ENCODE measurements at regions not wholly inside any gene's neighbourhood (a gene's known extent, or its start where the extent isn't known, plus 50 kb on each side); places are given as distances from the start of the nearest gene placed in this dataset.

- POLR2A ChIA-PET, result interaction anchor here (1.6 kb wide), 1 partner anchor 11 kb away, joined by 3 read pairs; no protein-coding TSS in a partner anchor
- RAD21 ChIA-PET (ENCODE audit: unreplicated experiment), result interaction anchor here (0.7 to 3.4 kb wide), 36 partner anchors 8 to 1269 kb away, joined by 3 to 24 read pairs (median 4); no protein-coding TSS in a partner anchor
- H3K27me3 ChIP-seq (replicated peaks in 1 of 2; ENCODE audit: control insufficient read depth in 2 of 2, insufficient read depth in 2 of 2, low read length in 1 of 2), result no peaks in the 10 kb centered on the region
- no peak for FAIRE-seq
- 10% methylated on average over 4 of the region's 4 CpGs for WGBS (ENCODE audit: insufficient coverage, insufficient replicate concordance, low lambda C conversion rate, missing lambda C conversion rate)
- DNase-seq (ENCODE audit: low read depth, low spot score), result no peak
- H3K36me3 ChIP-seq (ENCODE audit: control insufficient read depth in 2 of 2, insufficient read depth in 2 of 2, low read length in 1 of 2), result no peaks in the 10 kb centered on the region
- H3K4me1 ChIP-seq (ENCODE audit: control insufficient read depth, insufficient read depth, low read length), result no peaks in the 10 kb centered on the region
- H3K4me3 ChIP-seq, result no peak overlapping the region
- in situ Hi-C loops (cut with MboI) (no loop called here), intact Hi-C loops (cut with micrococcal nuclease; ENCODE audit: unreplicated experiment) (loop anchor here (10.0 kb wide), 1 partner anchor 541 kb away; no protein-coding TSS in a partner anchor)
- no peaks in the 10 kb centered on the region for H4K20me1 ChIP-seq (ENCODE audit: control insufficient read depth, insufficient read depth)
- H2AFZ ChIP-seq (ENCODE audit: control insufficient read depth, low read depth, low read length), result no peak overlapping the region
- no TSS peak for BruUV-seq (replicated peaks)
- H3K79me2 ChIP-seq (ENCODE audit: control insufficient read depth, insufficient read depth, low read length), result no peaks in the 10 kb centered on the region
- no peak overlapping the region for H3K9ac ChIP-seq (ENCODE audit: control insufficient read depth, insufficient read depth, low read length)
- no peaks in the 10 kb centered on the region for H3K9me3 ChIP-seq (replicated peaks; ENCODE audit: control insufficient read depth, insufficient read depth, low read length)
- ATAC-seq, result peak; percentile 35; the same call in 2 of the 3 replicates
- H3K4me2 ChIP-seq (ENCODE audit: control insufficient read depth, insufficient read depth), result no peak overlapping the region
- no peak overlapping the region for H3K27ac ChIP-seq (ENCODE audit: control insufficient read depth, insufficient read depth)
- CTCF ChIA-PET, result interaction anchor here (0.6 to 2.9 kb wide), 48 partner anchors 11 to 1291 kb away, joined by 3 to 36 read pairs (median 3); no protein-coding TSS in a partner anchor
- SMC1A ChIA-PET (ENCODE audit: uncharacterized antibody, unreplicated experiment), result interaction anchor here (0.7 to 4.4 kb wide), 47 partner anchors 8 to 1136 kb away, joined by 3 to 41 read pairs (median 3); no protein-coding TSS in a partner anchor
- TF ChIP-seq HDAC6 (IDR thresholded peaks at IDR 0.05; ENCODE audit: unreplicated experiment) (no peak), HDGF (IDR thresholded peaks at IDR 0.05) (no peak), NFIC (IDR thresholded peaks at IDR 0.05; ENCODE audit: low read depth, low read length) (no peak), SRF (IDR thresholded peaks at IDR 0.05; ENCODE audit: low read depth in 2 of 2, low read length in 2 of 2) (no peak), CEBPB (IDR thresholded peaks at IDR 0.05; ENCODE audit: borderline replicate concordance in 1 of 2, low read depth in 2 of 2, low read length in 2 of 2) (no peak), RAD21 (IDR thresholded peaks at IDR 0.05; ENCODE audit: insufficient read depth, low read depth, low read length) (no peak), RB1 (IDR thresholded peaks at IDR 0.05; ENCODE audit: borderline replicate concordance) (no peak), SMC3 (IDR thresholded peaks at IDR 0.05; ENCODE audit: borderline replicate concordance, low read length) (no peak), FOXM1 (IDR thresholded peaks at IDR 0.05; ENCODE audit: low read depth, low read length) (no peak), GATAD2B (conservative IDR thresholded peaks at IDR 0.05; ENCODE audit: low read depth) (no peak), RFX5 (IDR thresholded peaks at IDR 0.05; ENCODE audit: low read depth, low read length) (no peak), IKZF1 (conservative IDR thresholded peaks at IDR 0.05) (no peak), REST (IDR thresholded peaks at IDR 0.05; ENCODE audit: low read depth, low read length) (no peak), NFXL1 (IDR thresholded peaks at IDR 0.05; ENCODE audit: borderline replicate concordance) (no peak), NBN (IDR thresholded peaks at IDR 0.05) (no peak), EGR1 (IDR thresholded peaks at IDR 0.05; ENCODE audit: borderline replicate concordance in 1 of 2, low read depth in 2 of 2, low read length in 2 of 2) (no peak), FOXK2 (IDR thresholded peaks at IDR 0.05) (no peak)
- TF ChIP-seq, protein P1, sequence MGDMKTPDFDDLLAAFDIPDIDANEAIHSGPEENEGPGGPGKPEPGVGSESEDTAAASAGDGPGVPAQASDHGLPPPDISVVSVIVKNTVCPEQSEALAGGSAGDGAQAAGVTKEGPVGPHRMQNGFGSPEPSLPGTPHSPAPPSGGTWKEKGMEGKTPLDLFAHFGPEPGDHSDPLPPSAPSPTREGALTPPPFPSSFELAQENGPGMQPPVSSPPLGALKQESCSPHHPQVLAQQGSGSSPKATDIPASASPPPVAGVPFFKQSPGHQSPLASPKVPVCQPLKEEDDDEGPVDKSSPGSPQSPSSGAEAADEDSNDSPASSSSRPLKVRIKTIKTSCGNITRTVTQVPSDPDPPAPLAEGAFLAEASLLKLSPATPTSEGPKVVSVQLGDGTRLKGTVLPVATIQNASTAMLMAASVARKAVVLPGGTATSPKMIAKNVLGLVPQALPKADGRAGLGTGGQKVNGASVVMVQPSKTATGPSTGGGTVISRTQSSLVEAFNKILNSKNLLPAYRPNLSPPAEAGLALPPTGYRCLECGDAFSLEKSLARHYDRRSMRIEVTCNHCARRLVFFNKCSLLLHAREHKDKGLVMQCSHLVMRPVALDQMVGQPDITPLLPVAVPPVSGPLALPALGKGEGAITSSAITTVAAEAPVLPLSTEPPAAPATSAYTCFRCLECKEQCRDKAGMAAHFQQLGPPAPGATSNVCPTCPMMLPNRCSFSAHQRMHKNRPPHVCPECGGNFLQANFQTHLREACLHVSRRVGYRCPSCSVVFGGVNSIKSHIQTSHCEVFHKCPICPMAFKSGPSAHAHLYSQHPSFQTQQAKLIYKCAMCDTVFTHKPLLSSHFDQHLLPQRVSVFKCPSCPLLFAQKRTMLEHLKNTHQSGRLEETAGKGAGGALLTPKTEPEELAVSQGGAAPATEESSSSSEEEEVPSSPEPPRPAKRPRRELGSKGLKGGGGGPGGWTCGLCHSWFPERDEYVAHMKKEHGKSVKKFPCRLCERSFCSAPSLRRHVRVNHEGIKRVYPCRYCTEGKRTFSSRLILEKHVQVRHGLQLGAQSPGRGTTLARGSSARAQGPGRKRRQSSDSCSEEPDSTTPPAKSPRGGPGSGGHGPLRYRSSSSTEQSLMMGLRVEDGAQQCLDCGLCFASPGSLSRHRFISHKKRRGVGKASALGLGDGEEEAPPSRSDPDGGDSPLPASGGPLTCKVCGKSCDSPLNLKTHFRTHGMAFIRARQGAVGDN (IDR thresholded peaks at IDR 0.05), result no peak
Observed at GRCh38 chr4:28225689-28226353, 1365.2 kb downstream of the STIM2 start.

All from GM12878 (cell line).